Prostate gland (tissue), 2 donors: ENCODE measurements at regions not wholly inside any gene's neighbourhood (a gene's known extent, or its start where the extent isn't known, plus 50 kb on each side); places are given as distances from the start of the nearest gene placed in this dataset.

Source experiments
- DNase-seq: peaks from one replicate; pipeline ENCODE4 v3.0.0-alpha.2; 2019; ENCODE audit warnings: low spot score
- H3K27ac ChIP-seq, 2 donors: fragments of 200-600 bp; sonication (generic); 2 replicates each; pipeline ENCODE4 v1.5.1; 2017 to 2019
- H3K27me3 ChIP-seq: fragments of 200-600 bp; sonication (generic); replicated peaks from 2 replicates; pipeline ENCODE4 v1.5.1; 2019; ENCODE audit not compliant: insufficient read depth
- H3K36me3 ChIP-seq, 2 donors: fragments of 200-600 bp; sonication (generic); 1 replicate in 1 of 2; 2 replicates in 1 of 2; pipeline versions ENCODE4 v1.5.1 to v1.8.1; 2017 to 2019
- H3K4me1 ChIP-seq: fragments of 200-600 bp; sonication (generic); replicated peaks from 2 replicates; pipeline ENCODE4 v1.5.1; 2019
- H3K4me3 ChIP-seq, 2 donors: fragments of 200-600 bp; sonication (generic); 2 replicates each; pipeline ENCODE4 v1.5.1; 2017 to 2019
- H3K9me3 ChIP-seq: fragments of 200-600 bp; sonication (generic); 2 replicates; pipeline ENCODE4 v1.5.1; 2017
- CTCF ChIP-seq, 4 experiments: fragments of 200-600 bp in 2 of 4; fragments of 450-650 bp in 2 of 4; sonication (generic) in 2 of 4; IDR thresholded peaks; 1 replicate in 3 of 4; 2 replicates in 1 of 4; pipeline ENCODE4 v1.5.1; 2016 to 2019; ENCODE audit warnings: antibody characterized with exemption in 4 of 4, mild to moderate bottlenecking in 2 of 4, moderate library complexity in 2 of 4
- POLR2A ChIP-seq: fragments of 450-650 bp; IDR thresholded peaks from one replicate; pipeline ENCODE4 v1.6.1; 2016; ENCODE audit warnings: antibody characterized with exemption, mild to moderate bottlenecking
- POLR2AphosphoS5 ChIP-seq: sonication (generic); formaldehyde crosslinking; IDR thresholded peaks from one replicate; pipeline ENCODE4 v1.6.1; 2017; ENCODE audit warnings: antibody characterized with exemption
- WGBS: methylation state at CpG from one replicate; pipeline ENCODE4 v1.1.5; 2018; 5-methylcytosine and 5-hydroxymethylcytosine counted together
- intact Hi-C: fragments of 100-400 bp; cut with DNase I; formaldehyde crosslinking; loops from one replicate; pipeline ENCODE4 v1.14.2; 2022

DNA sequence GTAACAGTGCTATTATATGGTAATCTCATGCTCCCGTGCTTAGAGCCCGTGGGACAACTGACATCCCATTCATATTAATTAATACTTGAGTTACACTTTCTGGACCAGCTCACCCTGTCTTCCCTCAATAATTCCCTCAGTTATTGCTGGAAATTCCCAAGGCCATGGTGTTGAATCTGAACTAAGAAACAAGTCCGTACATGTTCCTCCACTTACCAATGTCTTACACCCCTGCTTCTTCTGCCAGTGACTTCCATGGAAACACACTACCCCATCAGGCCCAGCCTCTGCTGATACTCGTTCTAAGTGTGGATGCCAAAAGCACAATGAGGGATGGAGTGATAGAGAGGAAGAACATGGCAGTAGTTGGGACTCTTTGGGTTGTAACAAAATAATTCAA, 193.7 kb downstream of the RND3 start:
- no peaks in the 10 kb centered on the region for H3K36me3 ChIP-seq
- H3K4me3 ChIP-seq, result no peak overlapping the region
- TF ChIP-seq POLR2AphosphoS5 (no peak), CTCF (IDR thresholded peaks at IDR 0.05) (no peak), POLR2A (no peak)
- H3K27ac ChIP-seq, result no peak overlapping the region
- intact Hi-C loops, result no loop called here
- DNase-seq, result no peak
- 76% methylated on average over 4 of the region's 4 CpGs for WGBS
- no peaks in the 10 kb centered on the region for H3K4me1 ChIP-seq
- no peaks in the 10 kb centered on the region for H3K27me3 ChIP-seq
- H3K9me3 ChIP-seq, result no peaks in the 10 kb centered on the region

DNA sequence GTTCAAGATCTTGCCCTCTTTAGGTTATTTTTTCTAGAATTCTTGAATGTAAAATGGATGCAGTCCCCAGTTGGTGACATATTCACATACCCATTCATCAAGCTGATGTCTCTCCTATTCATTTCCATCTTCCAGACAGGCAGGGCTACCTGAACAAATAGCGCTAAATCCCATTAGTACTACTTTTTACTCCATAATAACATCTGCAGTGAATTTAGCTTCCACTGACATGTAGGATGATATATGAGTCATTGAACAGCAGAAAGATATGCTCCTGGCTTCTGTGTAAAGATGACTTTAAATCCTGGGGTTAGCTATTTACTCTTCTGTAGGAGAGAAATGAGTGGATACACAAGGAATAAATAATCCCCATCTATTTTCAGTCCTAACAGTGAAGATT, 194.7 kb downstream of the RND3 start:
- no peaks in the 10 kb centered on the region for H3K27me3 ChIP-seq
- TF ChIP-seq CTCF (IDR thresholded peaks at IDR 0.05) (no peak), POLR2AphosphoS5 (no peak), POLR2A (no peak)
- no peak for DNase-seq
- 94% methylated on average over 1 of the region's 1 CpG for WGBS
- intact Hi-C loops, result no loop called here
- no peaks in the 10 kb centered on the region for H3K4me1 ChIP-seq
- H3K27ac ChIP-seq, result no peak overlapping the region
- no peaks in the 10 kb centered on the region for H3K36me3 ChIP-seq
- H3K9me3 ChIP-seq, result no peaks in the 10 kb centered on the region
- H3K4me3 ChIP-seq, result no peak overlapping the region

GRCh38 chr2:150292192-150292591, 195.3 kb downstream of the RND3 start:
- no peaks in the 10 kb centered on the region for H3K4me1 ChIP-seq
- WGBS, result 97% methylated on average over 1 of the region's 1 CpG
- DNase-seq, result no peak
- intact Hi-C loops, result no loop called here
- no peak overlapping the region for H3K27ac ChIP-seq
- no peaks in the 10 kb centered on the region for H3K27me3 ChIP-seq
- no peak overlapping the region for H3K4me3 ChIP-seq
- TF ChIP-seq POLR2A (no peak), POLR2AphosphoS5 (no peak), CTCF (IDR thresholded peaks at IDR 0.05) (no peak)
- H3K9me3 ChIP-seq, result no peaks in the 10 kb centered on the region
- H3K36me3 ChIP-seq, result no peaks in the 10 kb centered on the region

DNA sequence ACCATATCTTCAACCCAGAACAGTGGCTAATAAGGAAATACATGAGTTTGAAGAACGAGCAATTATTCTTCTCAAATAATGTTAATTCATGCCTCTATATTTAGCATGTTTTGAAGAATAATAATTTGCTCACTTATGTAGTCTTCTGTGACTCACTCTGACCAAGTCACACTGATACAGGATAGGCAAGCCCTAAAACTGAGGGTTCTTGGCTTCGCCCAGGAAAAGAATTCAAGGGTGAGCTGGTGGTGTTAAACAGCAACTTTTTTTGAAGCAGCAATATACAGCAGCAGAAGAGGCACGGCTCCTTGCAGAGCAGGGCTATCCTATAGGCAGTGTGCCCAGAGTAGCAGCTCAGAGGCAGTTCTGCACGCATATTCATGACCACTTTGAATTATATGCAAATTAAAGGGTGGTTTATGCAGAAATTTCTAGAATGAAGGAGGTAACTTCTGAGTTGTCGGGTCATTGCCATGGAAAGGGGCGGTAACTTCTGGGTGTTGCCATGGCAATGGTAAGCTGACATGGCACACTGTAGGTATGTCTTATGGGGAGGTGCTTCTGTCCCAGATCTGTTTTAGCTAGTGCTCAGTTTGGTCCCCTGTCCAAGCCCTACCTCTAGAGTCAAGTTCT, 200.6 kb downstream of the RND3 start:
- no peak for DNase-seq
- Histone ChIP-seq H3K36me3 (no peaks in the 10 kb centered on the region), H3K27ac (no peak overlapping the region), H3K4me3 (no peak overlapping the region), H3K4me1 (no peaks in the 10 kb centered on the region), H3K27me3 (no peaks in the 10 kb centered on the region), H3K9me3 (no peaks in the 10 kb centered on the region)
- no peak for TF ChIP-seq POLR2A
- no peak for TF ChIP-seq CTCF (IDR thresholded peaks at IDR 0.05)
- TF ChIP-seq POLR2AphosphoS5, result no peak
- intact Hi-C loops, result no loop called here
- WGBS, result 93% methylated on average over 6 of the region's 6 CpGs

DNA sequence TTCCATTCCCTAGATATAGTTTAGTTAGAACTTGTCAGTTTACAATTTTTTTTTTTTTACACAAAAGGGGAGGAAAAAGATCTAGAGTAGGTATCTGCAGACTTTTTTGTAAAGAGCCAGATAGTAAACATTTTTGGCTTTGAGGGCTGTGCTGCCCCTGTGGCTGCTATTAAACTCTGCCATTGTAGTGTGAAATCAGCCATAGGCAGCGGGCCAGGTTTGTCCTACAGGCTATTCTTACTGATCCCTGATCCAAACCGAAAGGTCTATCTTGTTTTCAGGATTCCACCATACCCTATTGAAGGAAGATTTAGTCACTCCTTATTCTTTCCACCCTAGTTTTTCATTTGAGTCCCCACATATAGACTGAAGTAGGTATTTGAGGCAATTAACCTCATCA, 203.4 kb downstream of the RND3 start:
- Histone ChIP-seq H3K27me3 (no peaks in the 10 kb centered on the region), H3K27ac (no peak overlapping the region), H3K4me3 (no peak overlapping the region), H3K9me3 (no peaks in the 10 kb centered on the region), H3K4me1 (no peaks in the 10 kb centered on the region), H3K36me3 (no peaks in the 10 kb centered on the region)
- DNase-seq, result no peak
- TF ChIP-seq CTCF (IDR thresholded peaks at IDR 0.05), result no peak
- no peak for TF ChIP-seq POLR2A
- no peak for TF ChIP-seq POLR2AphosphoS5
- intact Hi-C loops, result no loop called here
- WGBS, result 73% methylated on average over 2 of the region's 2 CpGs
